HG02642 (cell line): ENCODE measurements at regions not wholly inside any gene's neighbourhood (a gene's known extent, or its start where the extent isn't known, plus 50 kb on each side); places are given as distances from the start of the nearest gene placed in this dataset.
"Not testable (repeated sequence)": the region's sequence is repeated elsewhere in the genome, so short reads cannot be mapped to it uniquely, and the experiment has no call there.

Experiments
- ATAC-seq: cut with Tn5 transposase; IDR thresholded peaks from one replicate; pipeline ENCODE4 v1.9.1; 2021; ENCODE audit warnings: mild to moderate bottlenecking; ENCODE audit not compliant: unreplicated experiment, poor library complexity

GRCh38 chr13:87972568-87972967 is 301.4 kb downstream of the SLITRK5 start:
- no peak for ATAC-seq

GRCh38 chr13:87975035-87975434 is 303.9 kb downstream of the SLITRK5 start:
- no peak for ATAC-seq

- not testable (repeated sequence) for ATAC-seq
Measured at GRCh38 chr13:87976650-87977049, 305.5 kb downstream of the SLITRK5 start.

GRCh38 chr13:87981416-87981815 is 310.2 kb downstream of the SLITRK5 start:
- no peak for ATAC-seq

- no peak for ATAC-seq
Measured at GRCh38 chr13:87982400-87982799, 311.2 kb downstream of the SLITRK5 start.

- no peak for ATAC-seq
Measured at GRCh38 chr13:87986639-87987250, 315.6 kb downstream of the SLITRK5 start.

GRCh38 chr13:87998081-87998480 is 326.9 kb downstream of the SLITRK5 start:
- no peak for ATAC-seq

- ATAC-seq = no peak
Measured at GRCh38 chr13:87999240-87999700, 328.1 kb downstream of the SLITRK5 start.

GRCh38 chr13:87999788-88000187 is 328.6 kb downstream of the SLITRK5 start:
- ATAC-seq = no peak

GRCh38 chr13:88000239-88000638 is 329.1 kb downstream of the SLITRK5 start:
- no peak for ATAC-seq

- no peak for ATAC-seq
Measured at GRCh38 chr13:88000787-88001186, 329.6 kb downstream of the SLITRK5 start.

GRCh38 chr13:88005188-88005587 is 334.0 kb downstream of the SLITRK5 start:
- ATAC-seq = no peak

- ATAC-seq = no peak
Measured at GRCh38 chr13:88014527-88014926, 343.4 kb downstream of the SLITRK5 start.

- no peak for ATAC-seq
Measured at GRCh38 chr13:88022431-88023208, 351.4 kb downstream of the SLITRK5 start.

GRCh38 chr13:88026241-88026640 is 355.1 kb downstream of the SLITRK5 start:
- ATAC-seq = no peak

- no peak for ATAC-seq
Measured at GRCh38 chr13:88031980-88032559, 360.9 kb downstream of the SLITRK5 start.

- not testable (repeated sequence) for ATAC-seq
Measured at GRCh38 chr13:88036205-88036604, 365.0 kb downstream of the SLITRK5 start.

GRCh38 chr13:88042489-88042888 is 371.3 kb downstream of the SLITRK5 start:
- ATAC-seq = no peak

- no peak for ATAC-seq
Measured at GRCh38 chr13:88051746-88052482, 380.7 kb downstream of the SLITRK5 start.

- no peak for ATAC-seq
Measured at GRCh38 chr13:88063741-88064140, 392.6 kb downstream of the SLITRK5 start.

- ATAC-seq = no peak
Measured at GRCh38 chr13:88066847-88067246, 395.7 kb downstream of the SLITRK5 start.
